T47D (cell line): ENCODE measurements at regions not wholly inside any gene's neighbourhood (a gene's known extent, or its start where the extent isn't known, plus 50 kb on each side); places are given as distances from the start of the nearest gene placed in this dataset.
"Not testable (repeated sequence)": the region's sequence is repeated elsewhere in the genome, so short reads cannot be mapped to it uniquely, and the experiment has no call there.

Experiments
- DNase-seq, 2 experiments: peaks; one replicate each; pipeline versions ENCODE4 v3.0.0 to v3.0.0-alpha.2; 2011 to 2012; ENCODE audit warnings: low read depth in 1 of 2, low spot score in 1 of 2
- JUND ChIP-seq: IDR thresholded peaks from 2 replicates; pipeline ENCODE4 v1.6.1; 2012; ENCODE audit warnings: low read depth
- in situ Hi-C: cut with HindIII; loops from 2 replicates; pipeline ENCODE4 v1.10.0; 2016; ENCODE audit warnings: low sequenced_read_pairs, low pct_unique_long_range_greater_than_20kb

GRCh38 chr7:110519851-110520250, 571.1 kb upstream of the LRRN3 start:
- in situ Hi-C loops, result no loop called here
- no peak for TF ChIP-seq JUND
- no peak for DNase-seq

DNA sequence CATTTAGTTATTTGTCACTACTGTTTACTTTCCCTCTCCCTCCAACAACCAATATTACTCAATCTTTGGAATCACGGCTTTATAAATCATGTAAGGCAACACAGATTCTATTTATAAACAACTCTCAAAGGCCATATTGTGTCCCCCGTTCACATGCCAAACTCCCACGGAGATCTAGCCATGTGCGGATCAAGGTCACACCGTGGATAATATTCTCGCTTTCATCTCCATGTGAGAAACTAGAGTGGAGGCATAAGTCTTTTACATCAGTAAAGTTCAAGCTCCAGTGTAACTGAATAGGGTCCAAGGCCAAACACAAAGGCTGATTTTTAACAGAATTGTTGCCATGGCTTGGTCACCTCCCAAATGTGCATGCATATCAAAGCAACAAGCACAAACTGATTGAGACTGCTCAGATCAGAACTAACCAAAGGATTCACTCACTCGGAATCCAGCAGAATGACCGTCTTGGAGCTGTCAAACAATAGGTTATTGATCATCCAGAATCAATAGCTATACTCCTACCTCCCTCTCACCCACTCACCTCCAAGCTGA, 569.5 kb upstream of the LRRN3 start:
- in situ Hi-C loops, result no loop called here
- no peak for DNase-seq
- TF ChIP-seq JUND, result no peak

- in situ Hi-C loops, result no loop called here
- no peak for TF ChIP-seq JUND
- DNase-seq, result no peak
Observed at GRCh38 chr7:110522061-110522760, 568.7 kb upstream of the LRRN3 start.

- in situ Hi-C loops, result no loop called here
- TF ChIP-seq JUND, result no peak
- DNase-seq, result peak in 1 of 2 experiments; percentile 66
Observed at GRCh38 chr7:110522761-110523200, 568.1 kb upstream of the LRRN3 start.

DNA sequence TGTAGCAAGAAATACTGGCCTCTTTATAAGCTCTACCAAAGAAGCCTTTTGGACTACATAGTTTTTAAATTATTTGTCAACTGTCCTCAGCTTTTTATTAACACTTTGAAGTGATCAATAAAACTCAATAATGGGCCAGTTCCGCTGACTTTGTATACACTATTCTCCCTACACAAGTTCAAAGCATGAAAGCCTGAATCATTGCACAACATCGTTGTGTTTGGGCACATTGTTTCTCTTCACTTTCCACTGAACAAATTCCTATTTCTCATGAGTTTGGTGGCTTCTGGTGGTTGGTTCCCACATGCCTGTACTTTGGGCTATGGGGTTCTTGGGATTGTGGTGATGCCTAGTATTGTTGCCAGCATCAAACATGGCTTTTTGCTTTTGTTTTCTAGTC, 561.8 kb upstream of the LRRN3 start:
- no peak for DNase-seq
- no peak for TF ChIP-seq JUND
- in situ Hi-C loops, result no loop called here

DNA sequence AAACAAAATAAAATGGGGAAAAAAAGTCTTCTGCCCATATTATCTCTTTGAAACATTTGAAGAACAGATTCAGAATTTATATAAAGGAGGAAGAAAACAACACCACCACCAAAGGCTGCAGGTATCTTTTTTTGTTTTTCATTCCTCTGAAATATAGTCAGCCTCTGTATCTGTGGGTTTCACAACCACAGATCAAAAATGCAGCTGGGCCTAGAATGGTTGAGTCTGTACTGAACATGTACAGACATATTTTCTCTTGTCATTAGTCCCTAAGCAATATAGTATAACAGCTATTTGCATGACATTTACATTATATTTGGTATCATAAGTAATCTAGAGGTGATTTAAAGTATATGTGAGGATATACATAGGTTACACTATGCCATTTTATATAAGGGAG, 559.7 kb upstream of the LRRN3 start:
- in situ Hi-C loops, result no loop called here
- no peak for DNase-seq
- TF ChIP-seq JUND, result no peak

DNA sequence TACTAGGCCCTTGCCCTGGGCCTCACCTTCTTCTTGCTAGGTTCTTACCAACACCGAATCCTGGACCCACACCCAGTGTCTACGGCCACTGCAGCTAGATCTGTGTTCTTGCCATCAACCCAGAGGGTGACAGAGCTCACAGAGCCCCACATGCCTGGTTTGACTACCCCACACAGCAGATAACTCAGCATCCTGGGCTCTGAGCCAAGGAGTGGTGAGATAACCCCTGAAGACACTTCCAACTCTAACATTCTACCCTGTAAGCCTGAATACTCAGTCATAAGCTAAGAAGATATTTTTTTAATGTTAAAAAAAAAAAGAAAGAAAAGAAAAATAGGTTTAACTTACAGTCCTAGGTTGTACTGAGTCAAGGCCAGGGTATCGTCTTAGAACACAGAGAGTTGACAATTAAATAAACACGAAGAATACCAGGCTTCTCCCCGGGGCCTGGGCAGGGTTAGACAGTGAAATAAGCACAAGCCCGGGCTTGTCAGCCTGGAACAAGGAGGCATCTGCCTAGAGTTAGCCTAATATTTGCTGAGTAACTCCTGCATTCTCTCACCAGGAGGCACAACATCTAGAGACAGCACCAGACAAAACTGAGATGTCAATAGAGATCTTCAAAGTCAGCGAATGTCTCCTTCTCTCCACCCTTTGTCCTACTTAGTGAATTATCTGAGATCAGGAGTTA, 556.5 kb upstream of the LRRN3 start:
- TF ChIP-seq JUND, result peak; percentile 91; the same call in 1 of the 2 replicates
- in situ Hi-C loops, result no loop called here
- peak; percentile 3 to 97 for DNase-seq

- no peak for DNase-seq
- TF ChIP-seq JUND, result no peak
- in situ Hi-C loops, result no loop called here
Observed at GRCh38 chr7:110539216-110539615, 551.7 kb upstream of the LRRN3 start.

GRCh38 chr7:110541962-110542361, 549.0 kb upstream of the LRRN3 start:
- in situ Hi-C loops, result no loop called here
- TF ChIP-seq JUND, result no peak
- DNase-seq, result no peak

- no peak for TF ChIP-seq JUND
- DNase-seq, result no peak
- in situ Hi-C loops, result no loop called here
Observed at GRCh38 chr7:110544194-110544593, 546.7 kb upstream of the LRRN3 start.

DNA sequence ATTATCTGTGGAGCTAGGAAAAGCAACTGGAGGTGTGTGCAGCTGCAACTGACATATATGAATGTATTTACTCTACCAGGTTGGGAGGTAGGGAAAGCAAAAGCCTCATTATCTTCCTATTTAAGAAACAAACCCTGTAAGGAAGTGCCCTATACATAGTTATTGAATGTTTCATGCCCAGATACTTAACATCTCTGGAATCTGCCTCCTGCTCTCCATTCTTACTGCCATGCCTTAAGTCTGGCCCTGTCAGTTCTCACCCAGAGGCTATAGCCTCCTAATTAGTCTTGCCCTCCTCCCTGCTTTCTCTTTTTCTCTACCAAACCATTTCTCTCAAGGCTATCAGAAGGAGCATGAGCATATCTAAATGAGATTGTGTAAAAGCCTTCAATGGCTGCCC, 542.6 kb upstream of the LRRN3 start:
- DNase-seq, result no peak

DNA sequence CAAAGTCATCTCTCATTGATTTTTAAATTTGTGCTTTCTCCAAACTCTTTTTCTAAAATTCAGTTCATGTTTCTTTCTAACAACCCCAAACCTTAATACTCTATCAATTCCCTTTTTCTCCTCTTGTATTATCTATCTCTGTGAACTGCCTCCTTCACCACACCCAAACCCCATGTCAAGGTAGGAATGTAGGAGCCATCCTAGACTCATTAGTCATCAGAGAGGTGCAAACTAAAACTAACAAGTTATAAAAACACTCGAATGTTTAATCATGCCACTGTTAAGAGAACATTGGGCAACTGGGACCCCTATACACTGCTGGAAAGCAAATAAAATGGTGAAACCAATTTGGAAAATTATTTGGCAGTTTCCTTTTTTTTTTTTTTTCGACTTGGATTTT, 533.8 kb upstream of the LRRN3 start:
- TF ChIP-seq JUND, result no peak
- DNase-seq, result no peak
- in situ Hi-C loops, result no loop called here

More for the DNA sequence above, 542.6 kb upstream of the LRRN3 start:
- in situ Hi-C loops, result no loop called here
- no peak for TF ChIP-seq JUND

DNA sequence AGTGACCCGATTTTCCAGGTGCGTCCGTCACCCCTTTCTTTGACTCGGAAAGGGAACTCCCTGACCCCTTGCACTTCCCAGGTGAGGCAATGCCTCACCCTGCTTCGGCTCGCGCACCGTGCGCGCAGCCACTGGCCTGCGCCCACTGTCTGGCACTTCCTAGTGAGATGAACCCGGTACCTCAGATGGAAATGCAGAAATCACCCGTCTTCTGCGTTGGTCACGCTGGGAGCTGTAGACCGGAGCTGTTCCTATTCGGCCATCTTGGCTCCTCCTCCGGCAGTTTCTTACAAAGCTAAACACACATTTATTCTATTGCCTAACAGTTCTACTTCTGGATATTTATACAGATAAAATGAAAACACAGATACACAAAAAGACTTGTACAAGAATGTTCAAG, 527.6 kb upstream of the LRRN3 start:
- in situ Hi-C loops, DNase-seq: not testable (repeated sequence)
